Body of pancreas (tissue), 4 donors: ENCODE measurements at regions not wholly inside any gene's neighbourhood (a gene's known extent, or its start where the extent isn't known, plus 50 kb on each side); places are given as distances from the start of the nearest gene placed in this dataset.

Source experiments
- POLR2A ChIP-seq, 3 donors: fragments of 450-650 bp; IDR thresholded peaks; one replicate each; pipeline ENCODE4 v1.6.1; 2016; ENCODE audit warnings: antibody characterized with exemption in 3 of 3, mild to moderate bottlenecking in 2 of 3
- TF ChIP-seq, protein P1 (sequence below), 7 experiments: fragments of 450-650 bp in 4 of 7; fragments of 200-600 bp in 3 of 7; sonication (generic) in 3 of 7; IDR thresholded peaks; one replicate each; pipeline ENCODE4 v1.5.1; 2016 to 2019; ENCODE audit warnings: antibody characterized with exemption in 7 of 7

DNA sequence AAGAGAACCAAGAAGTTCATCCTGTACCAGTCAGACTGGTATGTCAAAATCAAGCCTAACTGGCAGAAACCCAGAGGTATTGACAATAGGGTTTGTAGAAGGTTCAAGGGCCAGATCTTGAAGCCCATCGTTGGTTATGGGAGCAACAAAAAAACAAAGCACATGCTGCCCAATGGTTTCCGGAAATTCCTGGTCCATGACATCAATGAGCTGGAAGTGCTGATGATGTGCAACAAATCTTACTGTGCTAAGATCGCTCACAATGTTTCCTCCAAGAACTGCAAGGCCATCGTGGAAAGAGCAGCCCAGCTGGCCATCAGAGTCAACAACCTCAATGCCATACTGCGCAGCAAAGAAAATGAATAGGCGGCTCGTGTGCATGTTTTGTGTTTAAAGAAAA is 172.7 kb upstream of the MED14 start:
- TF ChIP-seq, protein P1, sequence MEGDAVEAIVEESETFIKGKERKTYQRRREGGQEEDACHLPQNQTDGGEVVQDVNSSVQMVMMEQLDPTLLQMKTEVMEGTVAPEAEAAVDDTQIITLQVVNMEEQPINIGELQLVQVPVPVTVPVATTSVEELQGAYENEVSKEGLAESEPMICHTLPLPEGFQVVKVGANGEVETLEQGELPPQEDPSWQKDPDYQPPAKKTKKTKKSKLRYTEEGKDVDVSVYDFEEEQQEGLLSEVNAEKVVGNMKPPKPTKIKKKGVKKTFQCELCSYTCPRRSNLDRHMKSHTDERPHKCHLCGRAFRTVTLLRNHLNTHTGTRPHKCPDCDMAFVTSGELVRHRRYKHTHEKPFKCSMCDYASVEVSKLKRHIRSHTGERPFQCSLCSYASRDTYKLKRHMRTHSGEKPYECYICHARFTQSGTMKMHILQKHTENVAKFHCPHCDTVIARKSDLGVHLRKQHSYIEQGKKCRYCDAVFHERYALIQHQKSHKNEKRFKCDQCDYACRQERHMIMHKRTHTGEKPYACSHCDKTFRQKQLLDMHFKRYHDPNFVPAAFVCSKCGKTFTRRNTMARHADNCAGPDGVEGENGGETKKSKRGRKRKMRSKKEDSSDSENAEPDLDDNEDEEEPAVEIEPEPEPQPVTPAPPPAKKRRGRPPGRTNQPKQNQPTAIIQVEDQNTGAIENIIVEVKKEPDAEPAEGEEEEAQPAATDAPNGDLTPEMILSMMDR (IDR thresholded peaks at IDR 0.05), result no peak
- no peak for TF ChIP-seq POLR2A (IDR thresholded peaks at IDR 0.05)
